ENCODE measurements at regions not wholly inside any gene's neighbourhood (a gene's known extent, or its start where the extent isn't known, plus 50 kb on each side); places are given as distances from the start of the nearest gene placed in this dataset.
"Not testable (repeated sequence)": the region's sequence is repeated elsewhere in the genome, so short reads cannot be mapped to it uniquely, and the experiment has no call there.

- no peak for DNase-seq (ENCODE audit: low read depth)
These were observed 71.1 kb upstream of the PPP3CA start for GRCh38 chr4:101418466-101418865.

- DNase-seq (ENCODE audit: low read depth), result no peak
These were observed 70.7 kb upstream of the PPP3CA start for GRCh38 chr4:101418055-101418454.

GRCh38 chr4:101417046-101417445 lies 69.7 kb upstream of the PPP3CA start:
- DNase-seq (ENCODE audit: low read depth), result no peak

GRCh38 chr4:101415962-101416361 lies 68.6 kb upstream of the PPP3CA start:
- no peak for DNase-seq (ENCODE audit: low read depth)

- no peak for DNase-seq (ENCODE audit: low read depth)
These were observed 67.2 kb upstream of the PPP3CA start for GRCh38 chr4:101414496-101414895.

- no peak for DNase-seq (ENCODE audit: low read depth)
These were observed 64.6 kb upstream of the PPP3CA start for GRCh38 chr4:101411926-101412325.

GRCh38 chr4:101411281-101411910 lies 64.1 kb upstream of the PPP3CA start:
- not testable (repeated sequence) for DNase-seq (ENCODE audit: low read depth)

GRCh38 chr4:101400096-101400495 lies 52.8 kb upstream of the PPP3CA start:
- no peak for DNase-seq (ENCODE audit: low read depth)

GRCh38 chr4:101398807-101399206 lies 51.5 kb upstream of the PPP3CA start:
- DNase-seq (ENCODE audit: low read depth), result no peak

Measured in fibroblast of gingiva (primary cell).